ENCODE measurements at regions not wholly inside any gene's neighbourhood (a gene's known extent, or its start where the extent isn't known, plus 50 kb on each side); places are given as distances from the start of the nearest gene placed in this dataset.
A peak's percentile ranks its signal among the peaks of the same experiment; 100 is the strongest.
"Not testable (repeated sequence)": the region's sequence is repeated elsewhere in the genome, so short reads cannot be mapped to it uniquely, and the experiment has no call there.

- peak; percentile 52 for DNase-seq
Measured at GRCh38 chr2:167335541-167335992, 447.3 kb downstream of the XIRP2 start.

GRCh38 chr2:167334146-167334742 is 446.0 kb downstream of the XIRP2 start:
- DNase-seq = no peak

GRCh38 chr2:167333245-167333644 is 445.0 kb downstream of the XIRP2 start:
- DNase-seq = no peak

- no peak for DNase-seq
Measured at GRCh38 chr2:167332358-167332757, 444.1 kb downstream of the XIRP2 start.

GRCh38 chr2:167331636-167332232 is 443.5 kb downstream of the XIRP2 start:
- peak; percentile 73 for DNase-seq

GRCh38 chr2:167328808-167329207 is 440.5 kb downstream of the XIRP2 start:
- not testable (repeated sequence) for DNase-seq

GRCh38 chr2:167322795-167323194 is 434.5 kb downstream of the XIRP2 start:
- no peak for DNase-seq

- DNase-seq = no peak
Measured at GRCh38 chr2:167318581-167318980, 430.3 kb downstream of the XIRP2 start.

GRCh38 chr2:167310442-167310841 is 422.2 kb downstream of the XIRP2 start:
- peak; percentile 88 for DNase-seq
